Keratinocyte (primary cell): ENCODE measurements at regions not wholly inside any gene's neighbourhood (a gene's known extent, or its start where the extent isn't known, plus 50 kb on each side); places are given as distances from the start of the nearest gene placed in this dataset.

ENCODE experiments used
- CTCF ChIP-seq, 3 experiments: IDR thresholded peaks in 1 of 3; conservative IDR thresholded peaks in 1 of 3; optimal IDR thresholded peaks in 1 of 3; 2 replicates in 2 of 3; 3 replicates in 1 of 3; pipeline versions ENCODE3 to v1.5.1; 2011; ENCODE audit warnings: low read length in 3 of 3, mild to moderate bottlenecking in 3 of 3, moderate library complexity in 2 of 3, control low read depth in 1 of 3, inconsistent platforms in 1 of 3; ENCODE audit not compliant: insufficient read depth in 2 of 3; ENCODE audit errors: extremely low read depth in 1 of 3
- EZH2 ChIP-seq: IDR thresholded peaks from one replicate; pipeline ENCODE4 v1.6.1; 2012; ENCODE audit warnings: inconsistent platforms, mild to moderate bottlenecking, low read length, moderate library complexity

- no peak for TF ChIP-seq CTCF (optimal IDR thresholded peaks at IDR 0.05 in 1 of 3, IDR thresholded peaks at IDR 0.05 in 1 of 3, conservative IDR thresholded peaks at IDR 0.05 in 1 of 3; ENCODE audit: extremely low read depth in 1 of 3, insufficient read depth in 2 of 3, low read length in 3 of 3)
- TF ChIP-seq EZH2: no peak
Observed at GRCh38 chr2:120826260-120826648, 90.6 kb downstream of the GLI2 start.
